ENCODE measurements at regions not wholly inside any gene's neighbourhood (a gene's known extent, or its start where the extent isn't known, plus 50 kb on each side); places are given as distances from the start of the nearest gene placed in this dataset.

- no peak overlapping the region for H3K4me3 ChIP-seq (ENCODE audit: low read length)
- no peak for DNase-seq
- H4K20me1 ChIP-seq (ENCODE audit: insufficient read depth, low read length): no peaks in the 10 kb centered on the region
- no peak overlapping the region for H3K9ac ChIP-seq (ENCODE audit: low read length)
- no peaks in the 10 kb centered on the region for H3K79me2 ChIP-seq (ENCODE audit: low read length)
- H3K4me1 ChIP-seq (ENCODE audit: low read length): no peaks in the 10 kb centered on the region
- H3K36me3 ChIP-seq (replicated peaks; ENCODE audit: insufficient read depth, low read length): no peaks in the 10 kb centered on the region
- no peak overlapping the region for H2AFZ ChIP-seq (ENCODE audit: low read length)
- no peaks in the 10 kb centered on the region for H3K9me3 ChIP-seq (replicated peaks; ENCODE audit: insufficient read depth, low read length)
- peaks cover 6% of the 10 kb centered on the region; the same call in 1 of the 2 replicates for H3F3A ChIP-seq (ENCODE audit: insufficient read depth, low read length)
- TF ChIP-seq, protein P1, sequence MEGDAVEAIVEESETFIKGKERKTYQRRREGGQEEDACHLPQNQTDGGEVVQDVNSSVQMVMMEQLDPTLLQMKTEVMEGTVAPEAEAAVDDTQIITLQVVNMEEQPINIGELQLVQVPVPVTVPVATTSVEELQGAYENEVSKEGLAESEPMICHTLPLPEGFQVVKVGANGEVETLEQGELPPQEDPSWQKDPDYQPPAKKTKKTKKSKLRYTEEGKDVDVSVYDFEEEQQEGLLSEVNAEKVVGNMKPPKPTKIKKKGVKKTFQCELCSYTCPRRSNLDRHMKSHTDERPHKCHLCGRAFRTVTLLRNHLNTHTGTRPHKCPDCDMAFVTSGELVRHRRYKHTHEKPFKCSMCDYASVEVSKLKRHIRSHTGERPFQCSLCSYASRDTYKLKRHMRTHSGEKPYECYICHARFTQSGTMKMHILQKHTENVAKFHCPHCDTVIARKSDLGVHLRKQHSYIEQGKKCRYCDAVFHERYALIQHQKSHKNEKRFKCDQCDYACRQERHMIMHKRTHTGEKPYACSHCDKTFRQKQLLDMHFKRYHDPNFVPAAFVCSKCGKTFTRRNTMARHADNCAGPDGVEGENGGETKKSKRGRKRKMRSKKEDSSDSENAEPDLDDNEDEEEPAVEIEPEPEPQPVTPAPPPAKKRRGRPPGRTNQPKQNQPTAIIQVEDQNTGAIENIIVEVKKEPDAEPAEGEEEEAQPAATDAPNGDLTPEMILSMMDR (IDR thresholded peaks at IDR 0.05; ENCODE audit: low read length): no peak
- no peak for TF ChIP-seq EZH2phosphoT487 (IDR thresholded peaks at IDR 0.05; ENCODE audit: low read length)
- no peak for TF ChIP-seq EZH2 (optimal IDR thresholded peaks at IDR 0.05; ENCODE audit: low read depth, low read length)
- no peaks in the 10 kb centered on the region for H3K27me3 ChIP-seq (replicated peaks; ENCODE audit: insufficient read depth, low read length)
- no peak overlapping the region for H3K4me2 ChIP-seq (ENCODE audit: low read depth, low read length)
- no peaks in the 10 kb centered on the region for H3K9me2 ChIP-seq (replicated peaks; ENCODE audit: insufficient read depth, low read length)
- H3K27ac ChIP-seq (ENCODE audit: low read length): no peak overlapping the region
Measured at GRCh38 chr10:118926441-118926840, 103.1 kb upstream of the NANOS1 start.

DNA sequence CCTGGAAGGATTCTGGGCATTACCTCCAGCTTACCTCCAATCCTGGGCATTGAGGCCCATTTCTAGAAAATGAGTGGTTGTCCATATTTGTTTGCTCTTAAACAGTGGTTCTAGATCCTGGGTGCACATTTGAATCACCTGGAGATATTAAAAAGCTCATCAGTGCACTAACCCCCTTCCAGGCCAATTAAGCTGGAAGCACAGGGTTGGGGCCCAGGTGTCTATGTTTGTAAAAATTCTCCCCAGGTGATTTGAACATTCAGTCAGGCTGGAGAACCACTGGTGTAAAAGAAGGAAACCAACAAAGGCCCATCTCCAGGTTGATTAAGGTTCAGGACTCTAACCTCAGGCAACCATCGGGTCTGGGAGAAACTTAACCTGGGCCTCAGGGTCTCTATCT lies 102.6 kb upstream of the NANOS1 start:
- Histone ChIP-seq H3K79me2 (ENCODE audit: low read length) (no peaks in the 10 kb centered on the region), H4K20me1 (ENCODE audit: insufficient read depth, low read length) (no peaks in the 10 kb centered on the region), H3K27ac (ENCODE audit: low read length) (no peak overlapping the region), H3K4me1 (ENCODE audit: low read length) (no peaks in the 10 kb centered on the region), H3K9ac (ENCODE audit: low read length) (no peak overlapping the region), H3K9me2 (replicated peaks; ENCODE audit: insufficient read depth, low read length) (no peaks in the 10 kb centered on the region), H3K4me3 (ENCODE audit: low read length) (no peak overlapping the region), H3F3A (ENCODE audit: insufficient read depth, low read length) (peaks cover 6% of the 10 kb centered on the region; the same call in 1 of the 2 replicates), H3K4me2 (ENCODE audit: low read depth, low read length) (no peak overlapping the region), H3K9me3 (replicated peaks; ENCODE audit: insufficient read depth, low read length) (no peaks in the 10 kb centered on the region), H3K36me3 (replicated peaks; ENCODE audit: insufficient read depth, low read length) (no peaks in the 10 kb centered on the region), H3K27me3 (replicated peaks; ENCODE audit: insufficient read depth, low read length) (no peaks in the 10 kb centered on the region), H2AFZ (ENCODE audit: low read length) (no peak overlapping the region)
- DNase-seq: no peak
- TF ChIP-seq EZH2 (optimal IDR thresholded peaks at IDR 0.05; ENCODE audit: low read depth, low read length): no peak
- TF ChIP-seq, protein P1 (IDR thresholded peaks at IDR 0.05; ENCODE audit: low read length): no peak
- no peak for TF ChIP-seq EZH2phosphoT487 (IDR thresholded peaks at IDR 0.05; ENCODE audit: low read length)

DNA sequence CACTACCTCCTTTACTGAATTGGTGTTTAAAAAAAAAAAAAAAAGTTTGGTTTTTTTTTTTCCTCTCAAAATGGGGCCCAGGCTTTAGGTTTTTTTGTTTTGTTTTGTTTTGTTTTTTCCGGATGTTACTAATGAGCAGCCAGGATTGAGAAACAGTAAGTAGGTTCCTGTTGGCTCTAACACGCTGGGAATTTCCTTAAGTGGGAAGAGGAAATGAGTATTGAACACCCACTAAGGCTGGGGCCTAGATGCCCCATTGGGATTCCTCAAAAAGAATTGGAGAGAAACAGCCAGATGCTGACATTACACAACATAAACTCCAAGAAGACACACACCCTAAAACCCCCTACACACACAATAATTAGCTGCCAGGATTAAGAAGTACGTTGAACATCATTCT lies 102.2 kb upstream of the NANOS1 start:
- Histone ChIP-seq H3K4me1 (ENCODE audit: low read length) (no peaks in the 10 kb centered on the region), H3K9ac (ENCODE audit: low read length) (no peak overlapping the region), H3K27ac (ENCODE audit: low read length) (no peak overlapping the region), H3K36me3 (replicated peaks; ENCODE audit: insufficient read depth, low read length) (no peaks in the 10 kb centered on the region), H3K27me3 (replicated peaks; ENCODE audit: insufficient read depth, low read length) (no peaks in the 10 kb centered on the region), H3K4me2 (ENCODE audit: low read depth, low read length) (no peak overlapping the region), H3K79me2 (ENCODE audit: low read length) (no peaks in the 10 kb centered on the region), H3K9me2 (replicated peaks; ENCODE audit: insufficient read depth, low read length) (no peaks in the 10 kb centered on the region), H3K4me3 (ENCODE audit: low read length) (no peak overlapping the region), H4K20me1 (ENCODE audit: insufficient read depth, low read length) (no peaks in the 10 kb centered on the region), H3K9me3 (replicated peaks; ENCODE audit: insufficient read depth, low read length) (no peaks in the 10 kb centered on the region), H2AFZ (ENCODE audit: low read length) (no peak overlapping the region), H3F3A (ENCODE audit: insufficient read depth, low read length) (peaks cover 6% of the 10 kb centered on the region; the same call in 1 of the 2 replicates)
- DNase-seq: no peak
- TF ChIP-seq EZH2 (optimal IDR thresholded peaks at IDR 0.05; ENCODE audit: low read depth, low read length) (no peak), EZH2phosphoT487 (IDR thresholded peaks at IDR 0.05; ENCODE audit: low read length) (no peak)
- TF ChIP-seq, protein P1 (IDR thresholded peaks at IDR 0.05; ENCODE audit: low read length): no peak
